ENCODE measurements at regions not wholly inside any gene's neighbourhood (a gene's known extent, or its start where the extent isn't known, plus 50 kb on each side); places are given as distances from the start of the nearest gene placed in this dataset.

DNA sequence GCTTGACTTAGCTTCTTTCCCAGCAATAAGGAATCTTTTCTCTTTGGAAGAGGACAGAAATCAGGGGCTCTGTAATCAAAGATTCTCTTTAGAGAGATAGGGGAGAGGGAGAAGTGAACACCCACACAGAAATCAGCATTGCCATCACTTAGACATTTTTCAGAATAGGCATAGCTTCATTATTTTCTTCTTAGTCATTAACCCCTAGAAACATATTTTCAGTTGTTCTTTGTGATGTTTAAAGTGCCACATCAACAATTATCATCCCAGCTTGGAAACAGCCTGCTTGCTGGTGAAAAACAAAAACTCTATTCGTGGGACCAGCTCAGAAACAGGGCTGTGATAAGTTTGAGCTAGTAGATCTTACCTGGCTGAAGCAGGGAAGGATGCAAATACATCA is 88.3 kb upstream of the SLC44A3 start:
- TF ChIP-seq CTCF (IDR thresholded peaks at IDR 0.05) (no peak), EZH2 (IDR thresholded peaks at IDR 0.05) (no peak)
